Heart left ventricle (tissue), 13 donors: ENCODE measurements at regions not wholly inside any gene's neighbourhood (a gene's known extent, or its start where the extent isn't known, plus 50 kb on each side); places are given as distances from the start of the nearest gene placed in this dataset.

Experiments used
- CTCF ChIP-seq, 12 donors: fragments of 200-600 bp; sonication (generic) in 4 of 12; IDR thresholded peaks; one replicate each; pipeline versions ENCODE4 v1.5.0 to v1.8.0; 2018 to 2022; ENCODE audit warnings: antibody characterized with exemption in 12 of 12, mild to moderate bottlenecking in 5 of 12
- POLR2A ChIP-seq, 2 donors: fragments of 450-650 bp; IDR thresholded peaks; one replicate each; pipeline ENCODE4 v1.6.1; 2017; ENCODE audit warnings: antibody characterized with exemption in 2 of 2, mild to moderate bottlenecking in 2 of 2, moderate library complexity in 2 of 2
- donor health status: ischemic (EF 13 %, LVEDD 7.1; RV severe dilation, severe dysfunction).
- donor health status: DM: no; HTN: yes; CAD: no.
- donor health status: DM: no; HTN: no; CAD: no.
- donor health status: ischemic (EF 25% LVEDD 6.9; RV normal size, moderate dysfunction).
- donor health status: ischemic (EF 25% LVEDD 5.7; RV mildly dilated, moderate dysfunction).
- donor health status: ischemic (EF 35%, LVEDD 5.7; RV mildly dilated, moderate dysfunction).
- donor health status: nonischemic (EF 11% LVEDD 7.7; RV severe dilation, severe dysfunction).
- donor health status: DM: yes; HTN: yes; CAD: no.
- donor health status: PGD.
- donor health status: ischemic (EF 29% LVEDD 5.4; RV normal size, mild dysfunction).
- donor health status: nonischemic (EF 23%, LVEDD 6.1; RV moderate dilation, normal function).

GRCh38 chr20:21577551-21577950 is 63.7 kb upstream of the NKX2-2 start:
- TF ChIP-seq CTCF (IDR thresholded peaks at IDR 0.05): no peak
- no peak for TF ChIP-seq POLR2A (IDR thresholded peaks at IDR 0.05)
